ENCODE measurements at regions not wholly inside any gene's neighbourhood (a gene's known extent, or its start where the extent isn't known, plus 50 kb on each side); places are given as distances from the start of the nearest gene placed in this dataset.

DNA sequence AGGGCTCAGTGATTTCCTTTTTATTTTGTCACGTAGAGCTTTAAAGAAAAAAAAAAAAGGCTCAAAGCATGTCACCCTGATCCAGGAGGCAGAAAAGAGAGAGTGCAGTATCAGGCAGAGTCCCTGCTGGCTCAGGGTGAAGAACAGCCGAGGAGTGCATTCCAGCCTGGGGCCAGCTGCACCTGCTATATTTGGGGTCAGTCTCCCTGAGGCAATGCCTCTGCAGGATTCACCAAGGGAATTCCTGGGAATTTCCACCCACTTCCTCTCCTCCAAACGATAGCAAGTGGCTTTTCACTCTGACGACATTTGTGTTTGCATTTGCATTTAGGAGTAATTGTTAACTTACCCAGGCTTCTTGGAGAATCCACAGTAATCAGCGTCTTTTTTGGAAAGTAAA is 202.9 kb upstream of the CTNNB1 start:
- DNase-seq (ENCODE audit: low read depth), result no peak

DNA sequence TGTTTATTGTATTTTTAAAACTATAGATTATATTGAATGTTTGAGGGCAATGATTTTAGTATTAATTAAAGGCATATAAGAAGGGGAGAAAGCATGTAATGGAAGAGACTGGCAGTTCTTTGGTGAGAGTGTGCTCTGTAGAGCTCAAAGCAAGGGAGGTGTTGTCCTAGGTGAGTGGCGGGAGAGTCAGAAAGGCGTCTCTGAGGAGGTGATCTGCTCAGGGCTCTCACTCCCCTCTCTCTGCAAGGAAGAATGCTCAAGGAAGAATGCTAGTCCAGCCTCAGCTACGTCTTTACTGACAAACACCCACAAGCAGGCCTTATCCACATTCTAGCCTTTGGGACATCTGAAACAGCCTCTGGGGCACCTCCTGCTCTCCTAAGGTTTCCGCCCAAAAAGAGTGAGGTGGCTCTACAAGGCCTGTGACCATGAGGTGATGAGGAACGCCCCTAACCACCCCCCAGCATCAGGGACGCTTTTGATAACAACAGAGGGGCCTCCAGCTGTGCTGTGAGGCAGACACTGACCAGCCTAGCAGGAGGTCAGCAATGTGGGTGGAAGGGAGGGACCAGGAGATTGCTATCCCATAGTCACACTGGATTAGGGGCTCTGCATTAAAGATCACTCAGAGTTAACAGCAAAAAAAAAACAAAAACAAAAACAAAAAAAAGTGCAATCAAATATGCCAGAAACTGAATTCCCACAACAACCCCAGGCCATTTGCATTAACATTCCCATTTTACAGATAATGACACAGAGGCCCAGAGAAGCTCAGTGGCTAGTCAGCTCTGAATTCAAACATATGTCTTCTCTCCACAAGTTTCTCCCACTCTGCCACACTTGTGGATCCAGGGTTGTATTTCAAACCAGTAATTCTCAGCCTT is 202.2 kb upstream of the CTNNB1 start:
- no peak for DNase-seq (ENCODE audit: low read depth)

DNA sequence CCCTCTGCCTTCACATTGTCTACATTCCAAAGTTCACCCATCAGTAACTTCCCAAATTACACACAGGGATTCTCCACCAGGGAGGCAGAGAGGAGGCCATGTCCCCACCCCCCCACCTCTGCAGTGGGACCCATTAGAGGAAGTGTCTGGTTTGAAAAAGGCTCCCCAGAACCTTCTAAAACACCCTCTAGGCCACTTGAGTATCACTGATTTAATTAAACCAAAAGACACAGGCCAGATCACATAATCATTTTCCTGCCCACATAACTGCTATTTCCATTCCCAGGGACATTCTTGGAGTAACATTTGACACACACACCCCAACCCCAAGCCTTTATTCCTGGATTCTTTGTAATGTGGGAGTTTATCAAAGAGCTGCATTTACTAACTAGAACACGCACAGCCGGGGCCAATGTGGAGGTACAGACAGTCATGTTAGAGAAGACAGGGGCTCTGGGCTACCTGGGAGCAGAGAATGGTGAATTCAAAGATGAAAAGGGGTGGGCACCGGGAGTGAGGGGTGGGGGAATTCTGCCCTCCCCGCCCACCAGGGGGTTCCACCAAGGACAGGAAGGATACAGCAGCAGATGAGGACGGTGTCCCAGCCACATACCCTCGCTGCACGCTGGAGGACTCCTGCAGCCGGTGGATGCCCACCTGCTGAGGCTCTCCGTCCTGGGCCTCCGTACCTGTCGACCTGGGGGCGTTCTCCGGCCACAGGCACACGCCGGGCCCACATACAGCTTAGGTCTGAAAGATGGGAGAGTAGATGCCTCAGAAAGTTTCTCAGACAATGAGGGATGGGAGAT is 201.4 kb upstream of the CTNNB1 start:
- DNase-seq (ENCODE audit: low read depth), result no peak

DNA sequence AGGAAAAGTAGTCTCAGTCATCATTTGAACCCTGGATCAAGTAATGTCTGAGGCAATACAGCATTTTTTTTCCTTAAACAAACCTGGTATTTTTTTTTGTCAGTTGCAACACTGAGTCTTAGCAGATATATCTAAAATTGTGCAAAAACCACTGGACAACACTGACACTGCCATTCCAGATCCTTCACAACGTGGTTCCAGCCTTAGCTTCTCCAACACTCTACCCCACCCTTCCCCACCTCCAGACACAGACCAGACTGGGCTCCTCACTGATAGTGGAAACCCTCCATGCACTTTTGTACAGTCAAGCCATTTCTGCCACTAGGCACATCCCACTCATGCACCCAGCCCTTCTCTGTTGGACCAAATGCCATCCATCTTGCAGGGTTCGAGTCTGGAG is 199.6 kb upstream of the CTNNB1 start:
- DNase-seq (ENCODE audit: low read depth), result no peak

DNA sequence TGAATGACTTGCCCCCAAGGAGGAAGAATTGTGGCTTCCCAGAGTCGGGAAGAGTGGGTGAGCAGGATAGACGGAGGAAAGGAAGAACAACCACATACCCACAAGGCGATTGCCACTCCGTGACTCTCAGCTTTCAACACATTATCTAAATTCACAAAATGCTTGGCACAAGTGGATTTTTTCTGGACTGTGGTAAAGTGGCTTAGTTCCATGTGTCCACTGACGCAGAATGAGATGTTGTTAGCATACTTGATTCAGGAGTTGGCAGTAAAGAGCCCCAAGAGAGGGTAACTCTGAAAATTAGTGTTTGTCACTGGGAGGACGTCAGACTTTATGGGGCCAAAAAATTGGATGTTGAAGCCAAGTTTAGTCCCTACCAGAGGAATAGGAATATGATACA is 198.8 kb upstream of the CTNNB1 start:
- DNase-seq (ENCODE audit: low read depth), result no peak

DNA sequence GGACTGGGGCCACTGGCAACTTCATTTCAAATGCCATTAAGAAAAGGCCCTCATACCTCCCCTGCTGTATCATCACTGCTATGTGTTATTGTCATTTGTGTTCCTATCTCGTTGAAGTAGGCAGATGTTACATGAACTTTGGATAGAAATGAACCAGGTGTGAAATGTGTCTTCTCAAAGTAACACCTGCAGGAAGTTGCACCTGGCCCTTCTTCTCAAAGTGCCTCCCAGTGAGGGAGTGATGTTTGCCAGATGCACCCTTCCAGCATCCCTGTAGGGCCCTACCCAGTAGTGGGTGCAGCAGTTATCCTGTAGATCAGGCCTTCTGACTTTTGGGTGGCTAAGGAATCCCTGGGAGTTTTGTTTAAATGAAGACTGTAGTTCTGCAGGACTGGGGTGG is 197.7 kb upstream of the CTNNB1 start:
- DNase-seq (ENCODE audit: low read depth), result no peak

DNA sequence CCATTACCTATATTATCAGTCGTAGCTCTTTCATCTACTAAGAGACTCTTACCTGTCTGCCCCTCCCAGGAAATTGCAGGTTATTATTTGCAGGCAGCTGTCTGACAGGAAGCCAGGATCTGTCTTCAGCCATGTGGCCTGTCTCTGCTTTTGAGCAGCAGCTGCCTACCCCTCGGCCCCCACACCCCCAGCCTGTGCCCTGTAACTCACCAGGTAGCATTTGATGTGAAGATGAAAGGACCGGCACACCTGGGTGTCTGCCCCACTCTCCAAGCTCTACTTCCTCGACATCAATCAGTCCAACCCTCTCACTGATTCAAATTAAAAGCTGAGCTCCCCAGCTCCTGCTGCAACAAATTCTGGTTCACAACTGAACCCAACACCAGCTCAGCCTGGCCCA is 197.2 kb upstream of the CTNNB1 start:
- no peak for DNase-seq (ENCODE audit: low read depth)

DNA sequence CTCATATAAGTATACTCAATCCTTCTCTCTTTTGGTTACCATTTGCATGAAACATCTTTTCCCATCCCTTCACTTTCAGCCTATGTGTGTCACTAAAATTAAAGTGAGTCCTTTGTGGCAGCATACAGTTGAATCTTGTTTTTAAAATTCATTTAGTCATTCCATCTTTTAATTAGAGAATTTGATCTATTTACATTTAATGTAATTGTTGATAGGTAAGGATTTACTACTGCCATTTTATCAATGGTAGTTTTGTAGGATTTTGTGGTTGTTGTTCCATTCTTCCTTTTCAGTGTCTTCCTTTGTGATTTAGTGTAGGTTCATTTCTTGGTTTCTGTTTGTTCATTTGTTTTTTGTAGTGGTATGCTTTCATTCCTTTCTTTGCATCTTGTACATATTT is 191.9 kb upstream of the CTNNB1 start:
- no peak for DNase-seq (ENCODE audit: low read depth)

DNA sequence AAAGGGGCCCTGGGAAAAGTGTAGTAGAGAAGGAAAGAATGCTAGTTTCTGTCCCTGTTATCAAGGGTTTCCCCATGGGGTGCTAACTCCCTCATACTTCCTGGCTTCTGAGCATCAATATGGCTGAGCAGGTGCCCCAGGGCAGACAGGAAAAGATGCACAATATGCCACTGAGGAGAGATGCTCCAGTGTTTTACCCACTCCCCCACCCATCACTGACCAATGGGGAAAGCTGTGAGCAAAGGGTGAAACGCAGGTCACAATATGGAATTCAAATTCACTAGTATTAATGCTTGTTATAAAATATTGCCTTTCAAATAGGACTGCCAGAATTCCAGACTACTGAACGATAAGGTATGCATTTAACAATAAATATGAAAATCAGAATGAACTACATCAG is 187.5 kb upstream of the CTNNB1 start:
- DNase-seq (ENCODE audit: low read depth), result no peak

DNA sequence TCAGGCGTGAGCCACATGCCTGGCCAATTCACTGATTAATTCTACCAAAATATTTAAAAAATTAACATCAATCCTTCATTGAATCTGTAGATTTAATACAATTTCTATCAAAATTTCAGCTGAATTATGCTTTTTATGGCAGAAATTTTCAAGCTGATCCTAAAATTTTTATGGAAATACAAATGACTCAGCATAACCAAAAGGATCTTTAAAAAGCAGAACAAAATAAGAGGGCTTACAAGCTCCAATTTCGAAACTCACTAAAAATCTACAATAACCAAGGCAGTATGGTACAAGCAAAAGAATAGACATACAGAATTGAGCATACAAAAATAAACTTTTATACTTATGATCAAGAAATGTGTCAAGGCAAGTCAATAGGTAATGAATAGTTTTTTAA is 180.4 kb upstream of the CTNNB1 start:
- DNase-seq (ENCODE audit: low read depth), result no peak

DNA sequence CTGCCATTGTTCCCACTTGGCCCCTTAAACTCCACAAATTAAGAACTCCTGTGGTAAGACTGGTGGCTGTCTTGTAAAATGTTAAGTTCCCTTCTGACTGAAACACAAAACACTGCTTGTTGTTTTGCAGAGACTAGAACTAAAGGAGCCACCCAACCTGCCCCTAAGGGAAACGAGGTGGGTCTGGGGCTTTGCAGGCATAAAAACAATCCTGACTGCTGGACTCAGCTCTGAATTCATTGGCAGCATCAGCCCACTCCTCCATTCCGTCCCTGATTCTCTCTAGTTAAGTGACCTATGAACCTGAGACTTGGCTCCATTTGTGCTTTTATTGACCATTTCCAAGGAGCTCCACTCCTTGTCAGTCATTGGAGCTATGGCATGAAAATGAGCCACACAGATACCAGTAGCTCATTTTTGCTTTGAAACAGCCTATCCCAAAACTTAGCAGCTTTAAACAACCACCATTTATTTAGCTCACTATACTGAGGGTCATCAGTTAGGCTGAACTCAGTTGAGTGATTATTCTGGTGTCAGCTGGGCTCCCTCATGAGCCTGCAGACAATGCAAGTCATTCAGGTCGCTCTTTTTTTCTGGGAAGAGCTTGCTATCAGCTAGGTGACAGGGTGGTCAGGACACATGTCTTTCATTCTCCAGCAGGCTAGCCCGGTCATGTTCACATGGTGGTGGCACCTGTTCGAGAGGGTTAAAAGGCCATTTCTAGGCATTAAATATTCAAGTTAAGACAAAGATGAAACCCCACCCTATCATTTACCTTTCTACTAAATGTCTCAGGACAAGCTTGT is 175.1 kb upstream of the CTNNB1 start:
- DNase-seq (ENCODE audit: low read depth), result no peak

DNA sequence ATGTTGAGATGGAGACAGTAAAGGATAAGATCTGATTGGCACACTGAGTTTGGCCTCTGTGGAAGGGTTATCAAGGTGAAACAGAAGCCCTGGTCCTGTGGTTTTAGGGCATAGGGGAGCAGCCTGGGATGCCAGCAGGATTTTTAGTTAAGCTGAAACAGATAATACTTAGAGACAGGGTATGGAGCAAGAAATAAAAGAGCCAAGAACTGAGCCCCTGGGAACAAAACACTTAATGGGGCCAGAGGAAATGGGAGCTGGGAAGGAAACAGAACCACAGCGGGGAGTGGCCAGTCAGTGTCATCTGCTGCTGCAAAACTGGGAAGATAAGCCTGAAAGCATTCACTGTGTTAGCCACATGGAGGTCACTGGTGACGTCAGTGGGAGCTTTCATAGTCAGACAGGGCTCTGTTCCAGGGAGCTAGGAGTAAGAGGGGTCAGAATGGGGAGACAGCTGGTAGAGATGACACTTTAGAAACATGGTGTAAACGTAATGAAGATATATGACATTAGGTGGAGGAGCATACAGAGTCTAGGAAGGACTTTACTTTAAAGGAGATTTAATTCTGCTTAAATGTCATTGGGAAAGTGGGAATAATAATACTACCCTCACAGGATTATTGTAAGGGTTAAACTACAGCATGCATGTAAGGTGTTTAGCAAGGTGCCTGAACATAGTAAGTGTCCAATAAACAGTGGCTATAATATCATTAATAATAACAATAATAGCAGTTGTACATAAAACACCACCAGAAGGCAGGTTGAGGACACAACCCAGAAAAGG is 172.7 kb upstream of the CTNNB1 start:
- DNase-seq (ENCODE audit: low read depth), result no peak

DNA sequence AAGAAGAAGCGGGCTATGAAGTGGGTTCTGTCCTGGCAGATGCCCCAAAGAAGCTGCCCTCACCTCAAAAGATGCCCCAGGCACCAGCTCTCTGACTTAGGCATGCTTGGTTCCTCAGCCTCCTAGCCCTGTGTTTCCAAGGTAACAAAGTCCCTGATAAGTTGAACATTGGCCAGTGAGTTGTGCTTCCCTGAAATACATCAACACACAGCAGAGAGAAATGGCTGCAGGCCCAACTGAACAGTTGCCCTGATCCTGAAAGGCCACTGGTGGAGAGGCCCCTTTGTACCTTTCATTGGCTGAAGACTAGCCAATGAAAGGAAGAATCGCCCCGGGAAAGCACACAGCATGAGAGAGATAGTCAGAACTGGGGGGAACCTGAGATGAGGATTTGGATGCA is 169.9 kb upstream of the CTNNB1 start:
- no peak for DNase-seq (ENCODE audit: low read depth)

DNA sequence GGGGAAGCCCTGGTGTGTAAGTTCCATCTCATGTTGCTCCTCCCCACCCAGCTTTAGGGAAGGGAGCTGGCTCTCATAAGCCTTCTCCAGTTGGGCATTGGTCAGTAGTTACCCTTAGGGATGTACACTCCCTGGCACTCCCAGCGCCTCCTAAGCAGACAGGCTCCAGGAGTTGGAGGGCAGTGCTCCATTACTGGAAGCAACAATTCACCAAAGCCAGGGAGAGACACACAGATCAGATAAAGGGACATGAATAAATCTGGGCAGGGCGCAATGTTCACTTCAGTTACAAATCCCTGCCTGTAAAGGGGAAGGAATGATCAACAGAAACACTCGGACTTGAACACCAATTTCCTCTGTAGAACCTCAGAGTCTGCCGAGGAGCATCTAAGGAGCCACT is 169.1 kb upstream of the CTNNB1 start:
- no peak for DNase-seq (ENCODE audit: low read depth)

DNA sequence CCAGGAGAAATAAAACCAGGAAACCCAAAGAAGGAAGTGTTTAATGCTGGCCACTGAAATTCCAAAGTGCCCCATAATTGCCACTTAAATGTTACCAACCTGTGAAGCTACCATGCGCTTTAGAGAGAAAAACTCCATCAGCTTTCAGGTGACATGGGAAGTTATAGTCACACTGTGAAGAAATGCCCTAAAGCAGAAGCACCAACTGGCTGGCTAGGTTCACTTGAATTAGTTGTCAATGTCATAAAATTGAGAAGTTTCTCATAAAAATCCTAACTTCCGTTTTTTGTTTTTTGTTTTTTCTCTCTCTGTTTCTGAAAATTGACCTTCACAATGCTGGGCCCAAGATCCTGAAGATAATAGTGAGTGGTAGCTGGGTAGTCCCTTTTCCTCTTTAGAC is 167.9 kb upstream of the CTNNB1 start:
- no peak for DNase-seq (ENCODE audit: low read depth)

DNA sequence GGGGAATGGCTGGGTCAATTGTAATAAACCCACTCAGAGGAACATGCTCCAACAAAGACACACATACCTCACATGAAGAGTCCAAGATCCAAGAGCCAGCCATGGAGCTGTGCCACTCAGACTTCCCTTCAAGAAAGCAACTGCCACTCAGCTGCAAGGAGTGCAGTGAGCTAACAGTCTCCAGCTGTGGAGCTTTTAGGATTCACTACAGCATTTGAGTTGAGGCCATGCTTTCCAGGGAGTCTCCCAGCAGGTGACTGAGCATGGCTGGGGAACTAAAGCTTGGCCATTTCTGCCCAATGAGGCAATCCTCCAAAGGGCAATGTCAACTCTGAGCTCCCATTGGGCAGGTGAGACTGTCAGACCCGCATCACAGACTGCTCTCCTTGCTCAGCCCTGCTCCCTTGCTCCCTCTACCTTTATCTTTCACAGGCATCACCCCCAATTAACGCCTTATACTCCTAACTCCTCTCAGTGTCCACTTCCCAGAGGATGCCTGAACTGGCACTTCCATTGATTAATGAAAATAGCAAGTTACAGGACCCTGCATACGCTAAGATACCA is 165.3 kb upstream of the CTNNB1 start:
- DNase-seq (ENCODE audit: low read depth), result no peak

DNA sequence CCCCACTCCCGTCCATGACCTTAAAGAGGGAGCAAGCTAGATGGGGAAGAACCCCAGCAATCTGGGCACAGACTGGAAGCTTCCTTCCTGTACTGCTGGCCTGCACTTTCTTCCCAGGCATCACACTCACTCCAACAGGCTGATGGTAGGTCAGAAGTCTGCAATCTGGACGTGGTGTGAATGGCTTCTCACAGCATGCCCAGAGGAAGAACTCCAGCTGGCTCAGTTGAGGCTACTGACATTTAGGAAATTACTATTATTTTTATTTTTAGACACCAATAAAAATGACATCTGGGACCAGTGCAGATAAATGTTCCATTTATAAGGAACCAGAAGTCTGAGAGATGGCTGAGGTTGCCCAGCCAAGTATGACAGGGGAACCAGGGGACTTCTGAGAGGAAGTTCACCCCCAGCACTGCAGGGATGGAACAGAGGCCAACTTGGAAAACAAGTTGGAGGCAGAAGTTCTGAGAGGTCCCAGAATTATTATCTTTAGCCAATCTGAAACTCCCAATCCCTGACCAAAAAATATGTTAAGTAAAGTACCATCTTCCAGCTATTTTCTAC is 163.8 kb upstream of the CTNNB1 start:
- DNase-seq (ENCODE audit: low read depth), result no peak

DNA sequence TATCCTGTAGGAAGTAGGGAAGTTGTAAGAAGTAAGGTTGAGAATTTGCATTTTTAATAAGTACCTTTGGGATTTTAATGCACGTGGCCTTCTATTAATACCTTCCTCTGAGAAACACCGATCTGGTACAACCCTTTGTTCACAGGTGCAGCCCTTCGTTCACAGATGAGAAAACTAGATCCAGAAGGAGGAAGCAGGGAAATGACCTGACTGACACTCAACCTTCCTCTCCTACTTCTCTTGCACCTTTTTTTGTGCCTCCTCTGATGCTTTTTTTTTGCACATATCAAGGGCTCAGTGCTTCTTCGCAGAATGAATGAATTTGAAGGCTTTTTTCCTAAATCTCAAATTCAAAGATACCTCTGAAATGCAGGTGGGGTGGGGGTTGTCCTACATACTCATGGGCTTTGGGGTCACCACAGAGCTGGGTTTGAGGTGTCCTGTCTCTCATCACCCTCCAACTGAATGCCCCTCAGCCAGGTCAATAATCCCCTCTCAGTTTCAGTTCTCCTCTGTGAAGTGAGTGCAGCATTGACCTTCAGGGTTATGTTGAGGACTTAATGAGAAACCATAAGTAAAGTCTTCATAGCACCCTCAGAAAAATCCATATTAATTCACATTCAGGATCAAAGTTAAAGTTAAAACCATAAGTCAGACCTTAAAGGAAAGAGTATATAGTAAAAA is 161.5 kb upstream of the CTNNB1 start:
- no peak for DNase-seq (ENCODE audit: low read depth)

DNA sequence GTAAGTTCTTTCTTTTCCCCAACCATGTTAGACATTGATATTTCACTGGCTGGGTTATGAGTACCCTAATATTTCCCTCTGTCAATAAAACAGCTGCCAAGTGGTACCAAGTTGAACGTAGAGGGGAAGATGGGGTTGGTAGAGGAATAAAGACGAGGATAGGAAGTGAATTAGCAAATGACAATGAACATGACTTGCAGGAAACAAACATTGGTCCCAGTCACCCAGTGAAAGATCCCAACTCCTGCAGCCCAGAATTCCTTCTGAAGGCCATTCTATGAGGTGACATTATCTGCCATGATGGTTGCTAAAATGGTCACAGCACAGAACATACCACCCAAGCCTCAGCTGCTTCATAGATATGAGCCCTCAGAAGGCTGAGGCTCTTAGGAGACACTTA is 159.0 kb upstream of the CTNNB1 start:
- no peak for DNase-seq (ENCODE audit: low read depth)

DNA sequence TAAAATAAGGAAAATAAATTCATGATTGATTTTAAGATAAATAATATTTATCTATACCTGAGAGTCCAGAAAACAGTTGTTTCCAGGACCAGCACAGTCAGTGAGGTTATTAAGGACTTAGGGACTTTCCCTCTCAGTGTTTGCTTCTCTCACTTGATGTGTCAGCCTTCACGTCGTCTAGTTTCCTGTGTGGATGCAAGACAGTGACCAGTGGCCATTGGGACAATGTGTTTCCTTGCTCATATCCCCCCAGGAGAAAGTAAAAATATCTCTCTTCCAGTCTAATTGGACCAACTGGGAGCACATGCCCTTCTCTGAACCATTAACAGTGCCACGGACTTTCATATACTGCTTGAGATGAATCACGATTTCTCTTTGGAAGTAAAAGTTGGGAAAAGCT is 157.8 kb upstream of the CTNNB1 start:
- DNase-seq (ENCODE audit: low read depth), result no peak

DNA sequence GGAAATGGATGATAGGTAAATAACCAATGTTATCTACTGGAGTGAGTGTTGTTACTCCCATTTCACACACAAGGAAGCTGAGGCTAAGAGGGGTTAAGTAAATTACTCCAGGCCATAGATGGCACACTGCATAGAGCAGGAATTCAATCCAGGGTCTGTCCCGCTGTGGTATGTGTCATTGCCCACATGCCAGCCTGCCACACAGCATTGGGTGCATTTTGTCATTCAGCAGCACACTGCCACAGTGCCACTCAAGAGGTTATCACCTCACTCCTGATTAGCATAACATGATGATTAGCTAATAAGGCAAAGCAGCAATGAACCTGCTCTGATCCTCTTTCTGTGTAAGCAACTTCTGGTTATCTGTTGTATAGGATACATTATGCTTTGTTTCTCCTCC is 157.4 kb upstream of the CTNNB1 start:
- no peak for DNase-seq (ENCODE audit: low read depth)

All from activated T-helper 9 cell treated with anti-CD3 and anti-CD28 coated beads, Interleukin-2, amount 50 U/mL, for 16 hours (primary cell).